Chondrocyte (in vitro differentiated cells): ENCODE measurements at regions not wholly inside any gene's neighbourhood (a gene's known extent, or its start where the extent isn't known, plus 50 kb on each side); places are given as distances from the start of the nearest gene placed in this dataset. TPM values are rescaled to one million over a fixed set of nuclear protein-coding genes. Genes with fewer than 3 reads are reported as not detected.

Source experiments
- DNase-seq: peaks from one replicate; pipeline ENCODE4 v3.0.0; 2021; ENCODE audit warnings: mixed read lengths, low spot score
- H3K27ac Mint-ChIP-seq: one replicate; pipeline ENCODE4 v1.8.0; 2021; ENCODE audit warnings: mild to moderate bottlenecking, moderate library complexity, mixed read lengths; ENCODE audit not compliant: unreplicated experiment
- H3K27me3 Mint-ChIP-seq: 2 replicates; pipeline ENCODE4 v1.8.0; 2021; ENCODE audit warnings: low read depth, mixed read lengths
- H3K36me3 Mint-ChIP-seq: 2 replicates; pipeline ENCODE4 v1.8.0; 2021; ENCODE audit warnings: low read depth, mixed read lengths
- H3K4me1 Mint-ChIP-seq: 2 replicates; pipeline ENCODE4 v1.8.0; 2021; ENCODE audit warnings: low read depth, mild to moderate bottlenecking, mixed read lengths
- H3K4me3 Mint-ChIP-seq: one replicate; pipeline ENCODE4 v1.8.0; 2021; ENCODE audit warnings: mild to moderate bottlenecking, moderate library complexity, mixed read lengths; ENCODE audit not compliant: unreplicated experiment
- H3K9me3 Mint-ChIP-seq: 2 replicates; pipeline ENCODE4 v1.8.0; 2021; ENCODE audit warnings: low read depth, mixed read lengths
- CTCF ChIP-seq: fragments of 200-600 bp; sonication (generic); IDR thresholded peaks from 2 replicates; pipeline ENCODE4 v1.5.0; 2021; ENCODE audit warnings: antibody characterized with exemption, mild to moderate bottlenecking, moderate library complexity
- microRNA-seq: library from miRNA; unstranded; fragments of <30 nt; microRNA quantifications from one replicate; pipeline ENCODE4 v1.2.0, GENCODE V29; 2020; ENCODE audit warnings: borderline number of aligned reads

DNA sequence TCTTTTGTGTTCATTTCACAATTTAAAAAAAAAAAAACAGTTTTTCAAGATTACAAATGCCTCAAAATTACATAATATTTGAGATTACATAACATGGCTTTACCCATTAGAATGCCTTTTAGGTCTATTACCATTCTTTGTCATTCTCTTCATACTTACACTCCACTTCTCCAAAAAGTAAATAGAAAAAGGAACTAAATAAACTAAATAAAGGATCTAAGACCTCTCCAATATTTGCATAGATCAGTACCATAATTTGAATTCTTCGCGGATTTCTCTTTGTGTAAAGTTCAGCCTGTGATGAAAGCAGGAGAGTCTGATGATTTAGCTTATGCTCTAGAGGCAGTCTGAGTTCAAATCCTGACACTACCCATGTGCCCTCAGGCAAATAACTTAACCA, 56.4 kb upstream of the C1GALT1 start:
- Mint-ChIP-seq H3K9me3 (no peaks in the 10 kb centered on the region), H3K27me3 (no peaks in the 10 kb centered on the region)
- no peak for TF ChIP-seq CTCF

GRCh38 chr7:7127773-7128172, 54.6 kb upstream of the C1GALT1 start:
- Mint-ChIP-seq H3K4me1 (peaks cover 9% of the 10 kb centered on the region), H3K27me3 (no peaks in the 10 kb centered on the region), H3K27ac (no peak overlapping the region), H3K36me3 (no peaks in the 10 kb centered on the region), H3K4me3 (no peak overlapping the region), H3K9me3 (no peaks in the 10 kb centered on the region)
- DNase-seq = no peak
- TF ChIP-seq CTCF = no peak

More for the DNA sequence above, 56.4 kb upstream of the C1GALT1 start:
- Mint-ChIP-seq H3K36me3 (no peaks in the 10 kb centered on the region), H3K4me1 (peaks cover 18% of the 10 kb centered on the region), H3K27ac (no peak overlapping the region), H3K4me3 (no peak overlapping the region)
- DNase-seq = no peak

DNA sequence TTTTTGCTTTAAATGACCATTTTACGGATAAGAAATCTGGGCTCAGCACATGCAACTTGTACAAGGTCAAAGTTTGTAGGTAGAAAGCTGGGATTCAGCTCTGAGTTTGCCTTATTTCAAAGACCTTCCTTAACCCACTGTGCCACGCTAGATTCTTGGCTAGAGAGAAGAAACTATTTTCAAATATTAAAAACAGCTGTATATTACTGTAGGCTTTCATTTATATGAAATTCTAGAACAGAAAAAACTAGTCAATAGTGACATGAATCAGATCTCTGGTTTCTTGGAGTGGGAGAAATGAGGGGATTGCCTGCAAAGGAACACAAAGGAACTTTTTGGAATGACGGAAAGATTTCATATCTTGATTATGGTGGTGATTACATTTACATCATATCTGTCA, 53.0 kb upstream of the C1GALT1 start:
- DNase-seq = no peak
- Mint-ChIP-seq H3K4me3 (no peak overlapping the region), H3K4me1 (peaks cover 3% of the 10 kb centered on the region), H3K27me3 (no peaks in the 10 kb centered on the region), H3K36me3 (no peaks in the 10 kb centered on the region), H3K9me3 (no peaks in the 10 kb centered on the region), H3K27ac (no peak overlapping the region)
- no peak for TF ChIP-seq CTCF

DNA sequence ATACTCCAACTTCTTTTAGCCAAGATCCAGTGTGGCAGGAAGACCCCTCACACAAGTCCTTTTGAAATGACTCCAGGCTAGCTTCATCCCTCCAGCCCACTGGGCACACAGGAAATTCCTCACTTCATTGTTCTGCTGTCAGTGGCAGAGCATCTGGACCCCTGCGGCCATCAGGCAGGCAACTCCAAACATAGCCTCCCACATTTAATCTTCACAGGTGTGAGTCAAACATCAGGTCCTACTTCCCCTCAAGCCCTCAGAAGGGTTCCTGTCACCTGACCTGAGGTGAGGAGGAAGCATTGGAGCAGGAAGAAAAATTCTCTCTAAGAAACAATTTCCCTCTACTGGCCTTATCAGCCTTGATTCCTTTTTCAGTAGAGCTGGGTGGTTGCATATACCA, 51.1 kb upstream of the C1GALT1 start:
- peaks cover 5% of the 10 kb centered on the region for H3K4me1 Mint-ChIP-seq
- H3K36me3 Mint-ChIP-seq = no peaks in the 10 kb centered on the region
- TF ChIP-seq CTCF = no peak
- H3K27ac Mint-ChIP-seq = no peak overlapping the region
- H3K9me3 Mint-ChIP-seq = no peaks in the 10 kb centered on the region
- no peak for DNase-seq
- H3K27me3 Mint-ChIP-seq = no peaks in the 10 kb centered on the region
- no peak overlapping the region for H3K4me3 Mint-ChIP-seq

Small RNA genes lying in the stretch of these regions (microRNA-seq; reads per million reads assigned to microRNA genes)
- gene MIR3683 = not detected
